GM18507 (cell line): ENCODE measurements at regions not wholly inside any gene's neighbourhood (a gene's known extent, or its start where the extent isn't known, plus 50 kb on each side); places are given as distances from the start of the nearest gene placed in this dataset.

ENCODE experiments used
- DNase-seq: peaks from one replicate; pipeline ENCODE4 v3.0.0; 2011; ENCODE audit warnings: low read depth; ENCODE audit not compliant: insufficient read length; ENCODE audit errors: extremely low spot score
- FAIRE-seq: peaks from 2 replicates; lab custom pipeline; 2011; peaks lifted over from hg19 to GRCh38; lab: Jason Lieb, UNC

DNA sequence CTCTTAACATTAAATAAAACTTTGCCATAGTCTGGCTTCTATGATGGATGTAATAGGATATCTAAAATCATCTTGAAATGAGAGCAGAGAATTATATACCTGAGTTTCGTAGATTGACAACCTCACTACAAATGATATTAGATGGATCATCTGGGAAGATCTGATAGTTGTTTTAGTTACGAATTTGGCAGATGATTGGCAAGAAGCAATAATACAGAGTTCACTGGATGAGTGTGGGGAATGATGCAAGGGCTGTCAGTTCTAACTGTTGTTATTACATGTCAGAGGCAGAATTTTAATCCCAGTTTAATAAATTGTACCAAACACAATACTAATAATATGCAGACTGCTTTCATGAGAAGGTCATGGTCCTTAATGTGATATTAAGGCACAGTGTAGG lies 585.2 kb downstream of the TRAM1L1 start:
- DNase-seq (no peak), FAIRE-seq (no peak)

DNA sequence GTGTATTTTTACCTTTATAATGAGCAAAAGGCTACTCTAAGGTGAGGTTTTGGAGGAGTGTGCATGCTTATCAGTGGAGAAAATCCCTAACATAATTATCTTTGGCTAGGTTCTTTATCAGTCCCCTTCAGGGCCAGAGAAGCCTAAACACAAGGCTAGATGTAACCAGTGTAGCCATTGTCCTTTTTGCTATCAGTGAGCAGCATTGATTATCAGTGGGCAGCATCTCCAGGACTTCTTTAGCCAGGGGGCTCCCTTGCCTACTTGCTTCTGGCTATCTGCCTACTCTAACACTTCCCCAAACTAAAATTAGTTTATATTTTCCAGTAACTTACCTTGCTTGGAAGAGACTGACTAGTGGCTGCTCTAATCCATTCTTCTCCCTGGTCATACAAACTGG lies 595.6 kb downstream of the TRAM1L1 start:
- FAIRE-seq (no peak), DNase-seq (no peak)

DNA sequence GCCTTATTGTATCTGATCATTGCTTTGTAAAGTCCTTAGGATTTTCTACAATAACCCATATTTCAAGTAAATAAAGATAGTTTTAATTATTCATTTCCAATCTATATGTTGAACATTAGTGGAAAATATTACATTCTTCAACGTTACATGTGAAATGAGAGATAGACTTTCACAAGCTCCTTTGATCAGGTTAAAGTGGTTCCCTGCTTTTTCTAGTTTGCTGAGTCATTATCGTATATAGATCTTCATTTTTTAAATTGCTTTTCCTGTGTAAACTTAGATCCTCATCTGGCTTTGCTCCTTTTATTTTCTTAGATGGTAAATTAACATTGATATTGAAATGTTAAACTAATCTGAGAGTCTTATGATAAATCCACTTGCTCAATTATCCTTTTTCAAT lies 599.0 kb downstream of the TRAM1L1 start:
- DNase-seq (no peak), FAIRE-seq (no peak)

DNA sequence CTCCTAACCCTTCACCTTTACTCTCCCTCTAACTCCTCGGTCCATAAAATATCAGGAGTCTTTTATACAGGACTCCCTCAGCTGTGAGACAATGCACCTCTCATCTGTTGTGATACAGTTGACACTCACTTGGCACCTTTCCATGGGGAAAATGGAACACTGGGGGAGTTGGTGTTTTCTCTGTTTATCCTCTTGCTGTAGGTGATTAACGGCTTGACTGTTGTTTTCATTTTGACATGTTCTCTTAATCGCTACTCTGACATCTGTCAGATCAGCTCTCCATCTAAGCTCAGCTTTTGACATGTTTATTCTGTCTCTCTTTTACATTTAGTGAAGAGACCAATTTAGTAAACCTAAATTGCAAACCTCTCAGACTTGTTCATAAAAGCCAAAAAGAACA lies 604.8 kb downstream of the TRAM1L1 start:
- no peak for DNase-seq
- FAIRE-seq, result no peak

DNA sequence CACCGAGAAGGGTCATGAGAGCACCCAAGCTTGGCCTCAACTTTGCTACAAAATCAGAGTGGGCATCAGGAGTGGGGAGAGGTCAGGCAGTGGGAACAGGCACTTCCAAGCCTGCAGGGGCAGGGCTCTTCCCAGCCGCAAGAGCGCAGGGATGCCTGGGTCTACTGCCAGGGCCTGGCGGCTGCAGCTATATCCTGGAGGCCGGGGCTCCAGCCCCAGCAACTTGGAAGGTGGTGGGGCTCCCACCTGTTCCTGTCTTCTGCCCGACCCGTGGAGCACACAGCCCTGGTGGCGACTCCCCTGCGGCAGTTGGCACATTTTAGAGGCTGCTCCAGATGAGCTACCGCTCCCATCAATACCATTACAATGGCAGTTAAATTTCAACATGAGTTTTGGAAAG lies 607.0 kb downstream of the TRAM1L1 start:
- no peak for DNase-seq
- no peak for FAIRE-seq

DNA sequence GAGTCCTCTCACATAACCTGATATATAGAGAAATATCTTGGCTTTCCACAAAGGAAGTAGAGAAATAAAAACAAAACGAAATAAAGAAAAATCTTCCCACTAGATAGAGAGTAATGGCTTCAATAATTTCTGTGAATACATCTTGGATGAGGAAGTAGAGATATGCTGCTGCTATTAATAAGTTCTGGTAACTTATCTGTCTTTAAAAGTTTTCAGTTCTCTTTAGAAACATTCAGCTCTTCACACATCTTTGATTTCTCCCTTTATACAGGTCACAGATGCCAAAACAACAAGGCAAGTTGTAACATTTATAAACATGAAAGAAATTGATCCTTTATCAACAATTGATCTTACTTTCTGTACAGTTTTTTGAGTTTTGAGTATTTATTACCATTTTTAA lies 615.8 kb downstream of the TRAM1L1 start:
- no peak for FAIRE-seq
- DNase-seq, result no peak

DNA sequence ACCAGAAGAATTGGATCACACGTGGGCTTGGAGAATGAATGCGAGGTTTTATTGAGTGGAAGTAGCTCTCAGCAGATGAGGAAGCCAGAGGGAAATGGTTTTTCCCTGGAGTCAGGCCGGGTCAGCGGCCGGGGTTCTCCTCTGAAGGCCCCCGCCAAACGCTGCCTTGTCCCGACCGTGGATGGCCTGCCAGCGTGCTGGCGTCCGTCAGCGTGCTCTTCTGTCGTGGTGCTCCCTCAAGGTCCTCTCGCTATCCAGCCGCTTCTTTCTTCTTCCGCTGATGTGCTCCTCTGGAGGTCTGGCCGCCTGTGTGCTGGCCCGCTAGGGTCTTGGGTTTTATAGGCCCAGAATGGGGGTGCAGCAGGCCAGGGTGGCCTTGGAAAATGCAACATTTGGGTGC lies 632.2 kb downstream of the TRAM1L1 start:
- DNase-seq (no peak), FAIRE-seq (no peak)

DNA sequence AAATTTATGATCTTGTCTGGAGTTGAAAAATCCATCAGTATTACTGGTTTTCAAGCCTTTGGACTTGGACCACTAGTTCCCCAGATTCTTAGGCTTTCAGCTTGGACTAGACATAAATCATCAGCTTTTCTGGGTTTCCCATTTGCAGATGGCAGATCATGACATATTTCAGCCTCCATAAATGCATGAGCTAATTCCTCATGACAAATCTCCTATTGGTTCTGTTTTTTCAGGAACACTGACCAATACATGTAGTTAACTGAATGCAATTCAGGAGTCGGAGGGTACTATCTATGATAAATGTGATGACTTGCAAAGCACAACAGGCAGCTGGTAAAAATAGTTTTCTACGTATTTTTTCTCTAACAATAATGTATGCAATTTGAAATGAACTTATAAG lies 635.6 kb downstream of the TRAM1L1 start:
- no peak for FAIRE-seq

DNA sequence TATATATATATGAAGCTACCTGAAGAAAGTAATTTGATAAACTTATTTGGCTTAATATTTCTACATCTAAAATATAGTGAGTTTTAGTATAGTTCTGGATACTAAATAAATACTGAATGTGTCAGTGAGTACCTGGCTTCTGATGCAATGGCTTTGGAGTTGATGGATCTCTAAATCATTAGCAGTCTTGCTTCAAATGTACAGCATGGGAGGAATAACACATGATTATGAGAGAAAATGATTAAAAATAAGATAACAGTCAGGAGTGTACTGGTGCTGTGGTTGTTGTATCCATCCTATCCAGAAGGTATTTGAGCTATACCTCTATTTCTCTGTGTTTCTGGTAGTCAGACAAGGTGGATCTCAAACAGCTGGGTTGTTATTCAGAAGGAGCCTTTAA lies 641.3 kb downstream of the TRAM1L1 start:
- FAIRE-seq (no peak), DNase-seq (no peak)

More for the DNA sequence above, 635.6 kb downstream of the TRAM1L1 start:
- DNase-seq, result no peak

DNA sequence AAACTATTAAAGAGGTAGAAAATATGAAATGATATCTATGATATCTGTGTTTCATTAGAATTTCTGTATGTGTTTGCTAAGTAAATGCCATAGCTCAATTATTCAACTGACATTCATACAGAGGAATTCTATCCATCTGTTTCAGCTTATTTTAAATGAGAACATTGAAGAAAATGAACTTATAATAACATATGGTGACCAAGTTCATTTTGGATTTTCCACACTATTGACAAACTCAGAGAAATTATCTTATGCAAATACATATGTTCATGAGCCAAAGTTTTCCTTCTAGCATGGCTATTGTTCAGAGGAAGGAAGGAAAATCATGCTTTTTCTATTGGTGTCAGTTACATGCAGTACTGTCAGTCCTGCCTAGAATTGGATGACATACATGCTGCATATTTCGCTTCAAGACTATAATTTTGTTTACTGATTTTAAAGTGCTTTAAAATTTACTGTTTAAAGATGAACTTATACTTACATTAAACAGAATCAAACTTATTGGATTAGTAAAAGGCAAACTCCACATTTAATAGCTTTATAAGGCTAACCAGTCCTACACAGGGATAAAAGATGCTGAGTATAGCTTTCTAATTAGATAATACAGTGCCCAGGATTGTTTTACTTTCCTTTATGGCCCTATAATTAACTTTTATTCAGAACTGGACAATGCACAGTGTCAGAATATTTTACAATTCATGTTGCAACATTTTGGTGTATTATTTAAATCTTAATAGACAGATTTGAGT lies 646.2 kb downstream of the TRAM1L1 start:
- no peak for FAIRE-seq
- no peak for DNase-seq

DNA sequence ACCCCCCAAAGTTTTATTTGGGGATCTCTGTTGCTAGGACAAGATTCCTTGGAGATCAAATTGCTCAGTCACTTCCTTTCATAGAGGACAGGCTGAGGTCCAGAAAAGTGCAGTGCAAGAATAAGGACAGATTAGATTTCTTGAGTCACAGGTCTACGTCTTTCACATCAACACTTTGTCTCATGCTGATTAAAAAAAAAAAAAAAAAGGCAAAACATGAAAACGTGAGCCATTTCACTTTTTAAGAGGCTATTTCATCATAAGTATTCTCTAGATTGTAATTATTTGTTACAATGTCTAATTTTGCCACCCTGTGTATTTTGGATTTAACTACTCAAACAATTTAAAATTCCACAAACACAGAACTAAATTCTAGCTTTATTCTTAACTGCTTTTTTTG lies 647.0 kb downstream of the TRAM1L1 start:
- FAIRE-seq, result no peak
- no peak for DNase-seq

DNA sequence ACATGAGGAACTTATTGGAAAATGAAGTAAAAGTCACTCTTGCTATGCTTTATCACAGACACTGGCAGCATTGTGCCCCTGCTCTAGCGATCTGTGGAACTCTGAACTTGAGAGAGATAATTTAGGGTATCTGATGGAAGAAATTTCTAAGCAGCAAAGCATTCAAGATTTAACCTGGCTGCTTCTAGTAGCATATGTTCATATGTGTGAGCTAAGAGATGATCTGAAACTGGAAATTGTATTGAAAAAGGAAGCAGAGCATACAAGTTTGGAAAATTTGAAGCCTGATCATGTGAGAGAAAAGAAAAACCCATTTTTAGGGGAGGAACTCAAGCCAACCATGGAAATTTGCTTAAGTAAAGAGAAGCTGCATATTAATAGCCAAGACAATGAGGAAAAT lies 657.7 kb downstream of the TRAM1L1 start:
- DNase-seq, result no peak
- no peak for FAIRE-seq

DNA sequence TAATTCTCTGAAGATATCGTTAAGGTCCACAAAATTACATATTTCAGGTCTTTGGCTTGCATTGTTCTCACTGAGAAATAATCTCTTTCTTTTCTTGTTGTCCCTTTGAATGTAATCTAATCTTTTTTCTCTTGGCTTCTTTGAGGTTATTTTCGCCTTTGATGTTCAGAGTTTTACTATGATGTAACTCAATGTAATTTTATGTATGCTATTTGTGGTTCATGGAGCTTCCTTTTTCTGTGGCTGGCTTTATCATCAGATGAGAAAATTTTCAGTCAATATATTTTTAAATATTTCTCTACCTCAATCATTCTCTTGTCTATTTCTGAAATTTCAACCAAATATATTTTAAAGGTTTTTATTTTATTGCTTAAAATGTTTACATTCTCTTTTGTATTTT lies 672.2 kb downstream of the TRAM1L1 start:
- no peak for DNase-seq
- no peak for FAIRE-seq

DNA sequence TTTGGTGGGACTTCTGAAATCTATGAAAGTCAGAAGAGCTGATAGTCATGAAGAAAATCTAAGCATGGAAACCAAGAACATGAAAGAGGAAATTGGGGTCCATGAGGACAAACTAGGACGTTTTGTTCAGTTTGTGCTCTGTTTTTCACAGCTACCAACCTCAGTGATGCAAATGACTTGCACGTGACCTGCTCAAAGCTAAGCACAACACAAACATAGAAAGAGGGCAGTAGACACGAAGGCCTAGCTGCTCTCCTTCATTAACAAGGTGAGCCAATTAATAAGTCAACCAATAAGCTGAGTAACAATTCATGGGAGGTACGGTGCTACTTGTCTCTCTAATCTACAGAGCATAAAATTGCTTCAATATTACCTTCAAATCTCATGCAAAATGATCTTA lies 684.1 kb downstream of the TRAM1L1 start:
- DNase-seq, result no peak
- no peak for FAIRE-seq

DNA sequence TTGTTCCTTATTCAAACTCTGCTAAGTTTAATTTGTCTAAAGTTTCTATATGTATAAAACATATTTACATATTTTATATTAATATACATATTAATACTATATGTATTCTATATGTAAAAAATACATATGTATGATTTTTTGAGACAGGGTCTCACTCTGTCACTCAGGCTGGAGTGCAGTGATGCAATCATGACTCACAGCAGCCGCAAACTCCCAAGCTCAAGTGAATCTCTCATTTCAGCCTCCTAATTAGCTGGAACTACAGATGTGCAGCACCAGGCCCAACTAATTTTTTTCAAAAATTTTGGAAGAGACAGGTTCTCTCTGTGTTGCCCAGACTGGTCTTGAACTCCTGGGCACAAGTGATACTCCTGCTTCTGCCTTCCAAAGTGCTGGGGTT lies 684.9 kb downstream of the TRAM1L1 start:
- FAIRE-seq (no peak), DNase-seq (no peak)

DNA sequence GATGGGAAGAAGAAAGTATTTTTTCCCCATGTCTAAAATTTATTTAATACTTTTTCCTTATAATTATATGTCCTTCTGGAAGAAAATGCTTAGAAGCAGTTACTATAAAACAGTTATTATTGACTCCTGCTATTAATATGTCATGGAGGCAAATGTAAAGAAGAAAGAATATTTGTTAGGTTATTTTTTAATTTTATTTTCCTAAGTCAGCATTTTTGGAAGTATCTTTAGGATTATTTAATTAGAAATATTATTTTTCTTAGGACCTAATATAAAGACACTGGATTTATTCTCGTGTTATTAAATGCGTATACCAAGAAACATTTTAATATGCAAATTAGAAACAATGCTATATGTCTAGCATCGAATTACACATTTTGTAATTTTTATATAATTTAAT lies 687.7 kb downstream of the TRAM1L1 start:
- FAIRE-seq, result no peak
- no peak for DNase-seq

DNA sequence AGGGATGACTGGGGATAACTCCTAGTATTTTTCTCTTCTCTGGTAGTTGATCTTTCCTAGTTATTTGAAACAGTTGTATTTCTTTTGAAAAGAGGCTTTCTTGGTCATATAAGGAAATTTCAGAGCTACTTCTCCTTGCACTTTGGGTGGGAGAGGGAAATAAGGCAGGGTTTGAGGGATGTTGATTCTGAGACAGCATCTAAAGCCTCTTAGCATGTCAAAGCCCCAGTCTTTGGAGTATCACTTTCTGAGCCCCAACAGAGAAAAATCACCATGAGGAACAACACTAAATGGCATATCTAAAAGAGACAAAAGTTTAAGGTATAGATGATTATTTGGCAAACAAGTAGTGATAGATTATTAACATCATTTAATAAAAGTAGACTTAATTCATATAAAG lies 688.1 kb downstream of the TRAM1L1 start:
- DNase-seq (no peak), FAIRE-seq (no peak)

DNA sequence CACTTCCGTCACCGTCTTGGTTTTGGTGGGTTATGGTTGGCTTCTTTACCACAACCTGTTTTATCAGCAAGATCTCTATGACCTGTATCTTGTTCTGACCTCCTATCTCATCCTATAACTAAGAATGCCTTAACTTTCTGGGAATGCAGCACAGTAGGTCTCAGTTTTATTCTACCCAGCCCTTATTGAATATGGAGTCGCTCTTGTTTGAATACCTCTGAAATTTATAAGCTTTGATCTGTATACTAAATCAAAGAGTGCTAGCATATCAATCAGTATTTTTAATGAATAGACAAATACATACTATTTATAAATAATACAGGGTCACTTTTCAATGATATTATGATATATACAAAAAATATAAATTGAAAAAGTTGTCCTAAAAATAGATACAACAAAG lies 690.0 kb downstream of the TRAM1L1 start:
- no peak for DNase-seq
- FAIRE-seq, result no peak

DNA sequence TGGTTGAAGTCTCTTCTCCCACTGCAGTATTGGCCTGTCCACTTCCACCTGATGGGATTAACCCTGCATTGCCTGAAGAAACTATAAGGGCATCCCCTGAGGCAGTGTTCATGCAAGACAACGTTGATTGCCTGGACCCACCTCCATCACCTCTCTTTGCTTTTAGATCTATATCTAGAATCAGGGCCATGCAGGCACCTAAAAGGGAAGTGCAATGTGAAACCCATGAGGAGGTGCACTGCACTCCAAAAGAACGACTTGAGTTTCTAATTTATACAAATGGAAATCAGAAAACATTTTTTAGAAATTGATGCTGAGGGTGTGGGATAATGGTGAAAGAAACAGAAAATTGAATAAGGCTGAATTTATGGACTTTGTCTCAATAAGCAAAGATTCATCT lies 694.4 kb downstream of the TRAM1L1 start:
- no peak for DNase-seq

DNA sequence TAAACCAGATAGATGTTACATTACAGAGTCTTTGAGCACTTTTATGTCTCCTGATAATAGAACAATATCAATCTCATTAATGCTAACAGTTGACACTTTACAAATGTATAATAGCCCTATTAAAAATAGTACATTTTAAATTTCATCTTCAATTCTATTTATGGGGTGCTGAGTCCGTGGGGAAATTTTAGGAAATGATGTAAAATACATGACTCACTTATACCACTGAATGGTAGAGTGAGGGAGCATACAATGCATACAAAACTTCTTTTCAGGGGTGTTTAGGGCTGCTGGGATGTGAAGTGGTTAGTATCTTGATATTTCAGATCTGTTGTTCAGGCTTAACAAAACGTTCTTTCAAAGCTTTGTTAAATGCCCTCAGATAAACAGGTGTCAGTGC lies 696.2 kb downstream of the TRAM1L1 start:
- FAIRE-seq (no peak), DNase-seq (no peak)

More for the DNA sequence above, 694.4 kb downstream of the TRAM1L1 start:
- FAIRE-seq, result no peak

DNA sequence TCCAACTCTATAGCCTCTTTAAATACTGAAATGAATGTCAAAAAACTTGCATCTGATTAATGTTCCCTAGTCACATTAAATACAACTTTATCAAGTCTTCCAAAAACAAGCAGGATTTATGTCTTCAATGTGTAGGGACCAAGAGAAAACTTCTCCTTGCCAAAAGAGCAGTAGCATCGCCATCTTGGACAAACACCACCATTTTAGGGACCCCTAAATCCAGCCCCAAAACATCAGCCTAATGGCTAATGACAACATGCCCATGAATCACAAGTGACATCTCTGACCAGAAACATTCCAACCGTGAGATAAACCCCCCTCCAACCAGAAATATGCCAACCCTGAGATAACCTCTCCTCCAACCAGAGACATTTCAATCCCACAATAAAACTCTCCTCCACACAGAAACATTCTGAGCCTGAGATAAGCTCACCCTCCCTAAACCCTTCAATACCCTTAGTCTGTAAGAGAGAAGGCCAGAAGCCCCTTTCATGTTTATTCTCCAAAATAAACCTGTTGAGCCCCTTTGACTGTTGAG lies 697.4 kb downstream of the TRAM1L1 start:
- FAIRE-seq, result no peak
- no peak for DNase-seq

DNA sequence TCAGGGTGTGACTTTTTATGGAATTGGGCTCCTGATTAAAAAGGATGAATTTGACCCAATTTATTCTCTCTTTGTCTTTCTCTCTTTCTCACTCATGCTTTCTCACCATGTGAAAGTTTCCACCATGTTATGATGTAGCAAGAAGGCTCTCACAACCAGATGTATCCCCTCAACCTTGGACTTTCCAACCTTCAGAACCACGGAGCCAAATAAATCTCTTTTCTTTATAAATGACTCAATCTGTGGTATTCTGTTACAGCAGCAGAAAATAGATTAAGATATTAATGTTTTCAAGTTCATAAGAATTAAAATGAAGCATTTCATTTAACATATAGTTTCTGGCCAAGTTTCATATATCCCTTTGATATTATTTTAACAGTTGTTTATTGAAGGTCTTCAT lies 698.5 kb downstream of the TRAM1L1 start:
- FAIRE-seq (no peak), DNase-seq (no peak)
